NCI-H446 (cell line): ENCODE measurements at regions not wholly inside any gene's neighbourhood (a gene's known extent, or its start where the extent isn't known, plus 50 kb on each side); places are given as distances from the start of the nearest gene placed in this dataset.
"Not testable (repeated sequence)": the region's sequence is repeated elsewhere in the genome, so short reads cannot be mapped to it uniquely, and the experiment has no call there.

Experiments used
- DNase-seq, 2 experiments: peaks; one replicate each; lab custom pipeline; 2025; lab: John Stamatoyannopoulos, UW

- not testable (repeated sequence) for DNase-seq
Measured at GRCh38 chr17:15802917-15803316, 70.8 kb downstream of the TBC1D26 start.

GRCh38 chr17:15806825-15807224 lies 74.7 kb downstream of the TBC1D26 start:
- not testable (repeated sequence) for DNase-seq

- DNase-seq, result not testable (repeated sequence)
Measured at GRCh38 chr17:15813388-15813787, 81.3 kb downstream of the TBC1D26 start.

GRCh38 chr17:15814003-15814402 lies 81.9 kb downstream of the TBC1D26 start:
- not testable (repeated sequence) for DNase-seq

GRCh38 chr17:15817861-15818260 lies 85.8 kb downstream of the TBC1D26 start:
- not testable (repeated sequence) for DNase-seq

- not testable (repeated sequence) for DNase-seq
Measured at GRCh38 chr17:15822280-15822679, 90.2 kb downstream of the TBC1D26 start.

GRCh38 chr17:15828727-15829314 lies 96.7 kb downstream of the TBC1D26 start:
- DNase-seq, result peak in 1 of 2 experiments; percentile 42

GRCh38 chr17:15830221-15830620 lies 98.1 kb downstream of the TBC1D26 start:
- DNase-seq, result not testable (repeated sequence)

- DNase-seq, result not testable (repeated sequence)
Measured at GRCh38 chr17:15831182-15831581, 99.1 kb downstream of the TBC1D26 start.

- not testable (repeated sequence) for DNase-seq
Measured at GRCh38 chr17:15832921-15833480, 100.9 kb downstream of the TBC1D26 start.

- DNase-seq, result not testable (repeated sequence)
Measured at GRCh38 chr17:15833890-15834289, 101.8 kb downstream of the TBC1D26 start.

GRCh38 chr17:15835481-15835880 lies 103.4 kb downstream of the TBC1D26 start:
- DNase-seq, result not testable (repeated sequence)

GRCh38 chr17:15836249-15836982 lies 104.3 kb downstream of the TBC1D26 start:
- DNase-seq, result not testable (repeated sequence)

GRCh38 chr17:15836991-15837390 lies 104.9 kb downstream of the TBC1D26 start:
- not testable (repeated sequence) for DNase-seq

GRCh38 chr17:15847447-15848229 lies 97.3 kb upstream of the ADORA2B start:
- not testable (repeated sequence) for DNase-seq

GRCh38 chr17:15849054-15849453 lies 95.9 kb upstream of the ADORA2B start:
- not testable (repeated sequence) for DNase-seq

GRCh38 chr17:15850071-15850470 lies 94.9 kb upstream of the ADORA2B start:
- DNase-seq, result not testable (repeated sequence)

GRCh38 chr17:15850687-15851086 lies 94.2 kb upstream of the ADORA2B start:
- DNase-seq, result not testable (repeated sequence)

- DNase-seq, result not testable (repeated sequence)
Measured at GRCh38 chr17:15852863-15853262, 92.1 kb upstream of the ADORA2B start.

- not testable (repeated sequence) for DNase-seq
Measured at GRCh38 chr17:15856191-15856590, 88.7 kb upstream of the ADORA2B start.

- not testable (repeated sequence) for DNase-seq
Measured at GRCh38 chr17:15856745-15857144, 88.2 kb upstream of the ADORA2B start.

GRCh38 chr17:15858082-15858481 lies 86.8 kb upstream of the ADORA2B start:
- not testable (repeated sequence) for DNase-seq
